Uterus (tissue), 2 donors: ENCODE measurements at regions not wholly inside any gene's neighbourhood (a gene's known extent, or its start where the extent isn't known, plus 50 kb on each side); places are given as distances from the start of the nearest gene placed in this dataset.

Source experiments
- POLR2A ChIP-seq, 2 donors: fragments of 450-650 bp; IDR thresholded peaks; one replicate each; pipeline ENCODE4 v1.6.1; 2016; ENCODE audit warnings: antibody characterized with exemption in 2 of 2, mild to moderate bottlenecking in 1 of 2, moderate library complexity in 1 of 2
- TF ChIP-seq, protein P1 (sequence below), 4 experiments: fragments of 200-600 bp in 2 of 4; fragments of 450-650 bp in 2 of 4; sonication (generic) in 2 of 4; IDR thresholded peaks; one replicate each; pipeline ENCODE4 v1.5.1; 2016 to 2019; ENCODE audit warnings: antibody characterized with exemption in 4 of 4, mild to moderate bottlenecking in 2 of 4, moderate library complexity in 1 of 4

DNA sequence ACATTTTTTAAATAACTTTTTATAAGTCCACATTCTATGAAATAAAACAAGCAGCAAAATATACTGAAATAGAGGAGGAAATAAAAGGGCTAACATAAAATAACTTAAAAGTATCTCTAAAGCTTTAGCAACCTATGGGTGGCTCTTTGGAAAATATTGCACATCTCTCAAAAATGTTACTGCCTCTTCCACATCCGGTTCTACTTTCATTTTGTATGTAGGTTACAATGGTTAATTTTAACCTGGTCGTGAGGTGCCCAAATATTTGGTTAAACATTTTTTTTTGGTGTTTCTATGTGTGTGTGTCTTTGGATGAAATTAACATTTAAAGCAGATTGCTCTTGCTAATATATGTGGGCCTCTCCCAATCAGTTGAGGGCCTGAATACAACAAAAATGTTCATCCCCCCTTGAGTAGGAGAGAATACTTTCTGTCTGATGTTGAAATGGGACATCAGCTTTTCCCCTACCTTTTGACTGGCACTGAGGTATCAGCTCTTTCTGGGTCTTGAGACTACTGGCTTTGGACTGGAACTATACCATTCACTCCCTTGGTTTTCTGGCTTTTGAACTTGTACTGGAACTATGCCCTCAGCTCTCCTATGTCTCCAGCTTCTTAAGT is 353.0 kb downstream of the ADAM29 start:
- TF ChIP-seq, protein P1, sequence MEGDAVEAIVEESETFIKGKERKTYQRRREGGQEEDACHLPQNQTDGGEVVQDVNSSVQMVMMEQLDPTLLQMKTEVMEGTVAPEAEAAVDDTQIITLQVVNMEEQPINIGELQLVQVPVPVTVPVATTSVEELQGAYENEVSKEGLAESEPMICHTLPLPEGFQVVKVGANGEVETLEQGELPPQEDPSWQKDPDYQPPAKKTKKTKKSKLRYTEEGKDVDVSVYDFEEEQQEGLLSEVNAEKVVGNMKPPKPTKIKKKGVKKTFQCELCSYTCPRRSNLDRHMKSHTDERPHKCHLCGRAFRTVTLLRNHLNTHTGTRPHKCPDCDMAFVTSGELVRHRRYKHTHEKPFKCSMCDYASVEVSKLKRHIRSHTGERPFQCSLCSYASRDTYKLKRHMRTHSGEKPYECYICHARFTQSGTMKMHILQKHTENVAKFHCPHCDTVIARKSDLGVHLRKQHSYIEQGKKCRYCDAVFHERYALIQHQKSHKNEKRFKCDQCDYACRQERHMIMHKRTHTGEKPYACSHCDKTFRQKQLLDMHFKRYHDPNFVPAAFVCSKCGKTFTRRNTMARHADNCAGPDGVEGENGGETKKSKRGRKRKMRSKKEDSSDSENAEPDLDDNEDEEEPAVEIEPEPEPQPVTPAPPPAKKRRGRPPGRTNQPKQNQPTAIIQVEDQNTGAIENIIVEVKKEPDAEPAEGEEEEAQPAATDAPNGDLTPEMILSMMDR (IDR thresholded peaks at IDR 0.05): no peak
- TF ChIP-seq POLR2A (IDR thresholded peaks at IDR 0.05): no peak
